ENCODE measurements at regions not wholly inside any gene's neighbourhood (a gene's known extent, or its start where the extent isn't known, plus 50 kb on each side); places are given as distances from the start of the nearest gene placed in this dataset.

DNA sequence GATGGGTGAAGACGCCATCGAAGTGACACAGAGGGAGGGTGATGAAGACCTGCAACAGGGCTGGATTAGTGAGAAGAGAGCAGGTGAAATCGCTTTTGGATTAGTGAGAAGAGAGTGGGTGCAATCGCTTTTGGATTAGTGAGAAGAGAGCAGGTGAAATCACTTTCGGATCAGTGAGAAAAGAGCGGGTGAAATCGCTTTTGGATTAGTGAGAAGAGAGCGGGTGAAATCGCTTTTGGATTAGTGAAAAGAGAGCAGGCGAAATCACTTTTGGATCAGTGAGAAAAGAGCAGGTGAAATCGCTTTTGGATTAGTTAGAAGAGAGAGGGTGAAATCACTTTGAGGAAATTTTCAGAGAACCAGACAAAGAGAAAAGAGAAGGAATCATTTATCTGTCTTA lies 67.2 kb upstream of the TRIO start:
- Histone ChIP-seq H3F3A (ENCODE audit: insufficient read depth, low read length) (no peaks in the 10 kb centered on the region), H3K9ac (ENCODE audit: low read length) (no peak overlapping the region), H3K9me2 (ENCODE audit: low read depth, low read length) (no peaks in the 10 kb centered on the region), H3K4me3 (ENCODE audit: low read depth, low read length, poor library complexity, severe bottlenecking) (no peak overlapping the region), H3K27ac (ENCODE audit: low read depth, low read length, poor library complexity, severe bottlenecking) (no peak overlapping the region), H3K36me3 (ENCODE audit: insufficient read depth, low read length) (no peaks in the 10 kb centered on the region), H3K4me2 (ENCODE audit: low read length) (no peak overlapping the region), H3K27me3 (ENCODE audit: insufficient read depth, low read length) (no peaks in the 10 kb centered on the region), H2AFZ (ENCODE audit: low read length) (no peak overlapping the region), H3K4me1 (ENCODE audit: insufficient read depth, low read length, severe bottlenecking) (no peaks in the 10 kb centered on the region), H3K9me3 (ENCODE audit: low read length) (no peaks in the 10 kb centered on the region), H4K20me1 (ENCODE audit: insufficient read depth, low read length) (no peaks in the 10 kb centered on the region), H3K79me2 (ENCODE audit: insufficient read depth, low read length) (no peaks in the 10 kb centered on the region)
- TF ChIP-seq, protein P1, sequence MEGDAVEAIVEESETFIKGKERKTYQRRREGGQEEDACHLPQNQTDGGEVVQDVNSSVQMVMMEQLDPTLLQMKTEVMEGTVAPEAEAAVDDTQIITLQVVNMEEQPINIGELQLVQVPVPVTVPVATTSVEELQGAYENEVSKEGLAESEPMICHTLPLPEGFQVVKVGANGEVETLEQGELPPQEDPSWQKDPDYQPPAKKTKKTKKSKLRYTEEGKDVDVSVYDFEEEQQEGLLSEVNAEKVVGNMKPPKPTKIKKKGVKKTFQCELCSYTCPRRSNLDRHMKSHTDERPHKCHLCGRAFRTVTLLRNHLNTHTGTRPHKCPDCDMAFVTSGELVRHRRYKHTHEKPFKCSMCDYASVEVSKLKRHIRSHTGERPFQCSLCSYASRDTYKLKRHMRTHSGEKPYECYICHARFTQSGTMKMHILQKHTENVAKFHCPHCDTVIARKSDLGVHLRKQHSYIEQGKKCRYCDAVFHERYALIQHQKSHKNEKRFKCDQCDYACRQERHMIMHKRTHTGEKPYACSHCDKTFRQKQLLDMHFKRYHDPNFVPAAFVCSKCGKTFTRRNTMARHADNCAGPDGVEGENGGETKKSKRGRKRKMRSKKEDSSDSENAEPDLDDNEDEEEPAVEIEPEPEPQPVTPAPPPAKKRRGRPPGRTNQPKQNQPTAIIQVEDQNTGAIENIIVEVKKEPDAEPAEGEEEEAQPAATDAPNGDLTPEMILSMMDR (IDR thresholded peaks at IDR 0.05; ENCODE audit: low read length): no peak
- TF ChIP-seq EZH2 (IDR thresholded peaks at IDR 0.05; ENCODE audit: borderline replicate concordance, low read length): no peak

DNA sequence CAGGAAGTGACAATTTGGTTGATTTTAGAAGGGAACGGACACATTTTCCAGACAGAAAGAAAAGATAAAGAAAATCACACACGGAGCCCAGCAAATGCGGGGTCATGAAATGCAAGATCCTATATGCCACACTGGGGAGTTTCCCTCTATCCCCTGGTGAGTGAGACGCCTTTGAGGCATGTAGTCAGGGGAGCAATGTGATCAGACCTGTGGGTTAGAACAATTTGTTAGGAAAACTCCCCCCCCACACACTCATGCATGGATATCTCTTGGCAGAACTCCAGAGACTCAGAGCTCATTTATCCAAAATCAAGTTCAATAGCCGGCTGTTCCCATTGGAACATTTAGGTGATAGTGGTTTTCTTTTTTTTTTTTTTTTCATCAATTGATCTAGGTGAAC lies 71.7 kb upstream of the TRIO start:
- H3K79me2 ChIP-seq (ENCODE audit: insufficient read depth, low read length): no peaks in the 10 kb centered on the region
- TF ChIP-seq EZH2 (IDR thresholded peaks at IDR 0.05; ENCODE audit: borderline replicate concordance, low read length): no peak
- TF ChIP-seq, protein P1 (IDR thresholded peaks at IDR 0.05; ENCODE audit: low read length): no peak

GRCh38 chr5:14069021-14069420 lies 74.1 kb upstream of the TRIO start:
- no peak for TF ChIP-seq EZH2 (IDR thresholded peaks at IDR 0.05; ENCODE audit: borderline replicate concordance, low read length)
- TF ChIP-seq, protein P1 (IDR thresholded peaks at IDR 0.05; ENCODE audit: low read length): no peak
- Histone ChIP-seq H3F3A (ENCODE audit: insufficient read depth, low read length) (no peaks in the 10 kb centered on the region), H3K9ac (ENCODE audit: low read length) (no peak overlapping the region), H3K4me1 (ENCODE audit: insufficient read depth, low read length, severe bottlenecking) (no peaks in the 10 kb centered on the region), H3K9me3 (ENCODE audit: low read length) (no peaks in the 10 kb centered on the region), H3K27ac (ENCODE audit: low read depth, low read length, poor library complexity, severe bottlenecking) (no peak overlapping the region), H2AFZ (ENCODE audit: low read length) (no peak overlapping the region), H3K4me2 (ENCODE audit: low read length) (no peak overlapping the region), H3K9me2 (ENCODE audit: low read depth, low read length) (no peaks in the 10 kb centered on the region), H3K79me2 (ENCODE audit: insufficient read depth, low read length) (no peaks in the 10 kb centered on the region), H3K36me3 (ENCODE audit: insufficient read depth, low read length) (no peaks in the 10 kb centered on the region), H3K27me3 (ENCODE audit: insufficient read depth, low read length) (no peaks in the 10 kb centered on the region), H3K4me3 (ENCODE audit: low read depth, low read length, poor library complexity, severe bottlenecking) (no peak overlapping the region), H4K20me1 (ENCODE audit: insufficient read depth, low read length) (no peaks in the 10 kb centered on the region)

More for the DNA sequence above, 71.7 kb upstream of the TRIO start:
- H3K9me3 ChIP-seq (ENCODE audit: low read length): no peaks in the 10 kb centered on the region
- no peaks in the 10 kb centered on the region for H3K4me1 ChIP-seq (ENCODE audit: insufficient read depth, low read length, severe bottlenecking)
- H3K36me3 ChIP-seq (ENCODE audit: insufficient read depth, low read length): no peaks in the 10 kb centered on the region
- H2AFZ ChIP-seq (ENCODE audit: low read length): no peak overlapping the region
- no peaks in the 10 kb centered on the region for H3K9me2 ChIP-seq (ENCODE audit: low read depth, low read length)
- no peaks in the 10 kb centered on the region for H3K27me3 ChIP-seq (ENCODE audit: insufficient read depth, low read length)
- H3F3A ChIP-seq (ENCODE audit: insufficient read depth, low read length): no peaks in the 10 kb centered on the region
- H3K4me3 ChIP-seq (ENCODE audit: low read depth, low read length, poor library complexity, severe bottlenecking): no peak overlapping the region
- no peak overlapping the region for H3K27ac ChIP-seq (ENCODE audit: low read depth, low read length, poor library complexity, severe bottlenecking)
- no peak overlapping the region for H3K9ac ChIP-seq (ENCODE audit: low read length)
- H3K4me2 ChIP-seq (ENCODE audit: low read length): no peak overlapping the region
- H4K20me1 ChIP-seq (ENCODE audit: insufficient read depth, low read length): no peaks in the 10 kb centered on the region
